CD4-positive, alpha-beta T cell treated with Interleukin-6 for 4 hours (primary cell): ENCODE measurements at regions not wholly inside any gene's neighbourhood (a gene's known extent, or its start where the extent isn't known, plus 50 kb on each side); places are given as distances from the start of the nearest gene placed in this dataset.
"Not testable (repeated sequence)": the region's sequence is repeated elsewhere in the genome, so short reads cannot be mapped to it uniquely, and the experiment has no call there.

Experiments used
- DNase-seq: peaks from one replicate; pipeline ENCODE4 v3.0.0-alpha.2; 2020; ENCODE audit warnings: mixed read lengths

DNA sequence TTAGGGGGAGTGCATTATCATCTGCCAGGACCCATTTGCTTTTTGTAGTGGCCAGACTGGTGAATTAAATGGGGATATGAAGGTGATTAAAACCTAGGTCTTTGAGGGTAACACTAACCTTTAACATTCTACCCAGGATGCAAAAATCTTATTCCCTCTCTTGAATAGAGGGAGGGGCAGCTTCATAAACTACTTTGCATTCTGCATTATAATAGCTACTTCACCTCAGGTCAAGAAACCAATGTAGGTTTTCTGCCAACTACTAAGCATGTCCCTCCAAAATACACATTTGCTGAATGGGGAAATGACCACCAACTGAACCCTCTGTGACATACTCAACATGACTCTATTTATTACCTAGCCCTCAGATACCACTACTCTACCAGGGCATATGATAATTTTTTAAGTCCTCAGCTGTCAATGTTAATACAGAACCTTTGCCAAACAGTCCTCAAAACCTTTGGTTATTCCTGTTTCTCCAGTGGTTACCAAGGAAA lies 477.6 kb upstream of the CD180 start:
- DNase-seq = no peak

DNA sequence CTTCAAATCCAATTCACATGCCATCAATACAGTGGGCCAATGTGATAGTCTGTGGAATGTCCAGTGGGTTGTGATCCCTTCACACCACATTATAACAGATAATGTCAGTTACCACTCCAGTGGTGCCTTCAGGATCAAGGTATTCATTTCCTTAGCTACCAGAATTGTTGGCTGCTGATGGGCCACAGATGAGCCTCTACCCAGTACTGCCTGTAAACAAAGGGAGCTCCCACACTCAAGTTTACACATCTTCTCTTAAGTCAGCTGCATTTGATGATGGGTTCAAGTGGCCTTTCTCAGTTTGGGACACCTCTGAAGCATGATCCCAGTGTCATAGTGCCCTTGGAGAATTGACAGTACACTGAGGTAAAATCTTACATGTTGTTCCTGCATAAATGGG lies 477.0 kb upstream of the CD180 start:
- no peak for DNase-seq

DNA sequence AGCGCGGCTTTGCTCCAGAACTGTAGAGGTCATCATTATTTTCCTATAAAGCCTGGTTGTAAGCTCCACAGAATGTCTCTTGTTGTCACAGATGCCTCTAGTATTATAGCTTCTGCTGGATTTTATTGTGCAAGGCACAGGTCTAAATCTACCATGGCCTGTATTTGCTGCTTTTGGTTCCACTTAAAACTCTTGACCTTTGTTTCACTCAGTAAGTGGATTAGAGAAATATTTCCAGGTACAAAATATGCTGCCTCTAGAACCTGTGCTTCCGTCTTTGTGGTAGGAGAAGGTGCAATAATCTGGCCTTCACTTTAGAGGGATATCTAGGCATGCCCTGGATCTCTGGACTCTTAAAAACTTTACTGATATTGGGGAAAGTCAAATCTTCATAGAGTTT lies 476.6 kb upstream of the CD180 start:
- DNase-seq = no peak

DNA sequence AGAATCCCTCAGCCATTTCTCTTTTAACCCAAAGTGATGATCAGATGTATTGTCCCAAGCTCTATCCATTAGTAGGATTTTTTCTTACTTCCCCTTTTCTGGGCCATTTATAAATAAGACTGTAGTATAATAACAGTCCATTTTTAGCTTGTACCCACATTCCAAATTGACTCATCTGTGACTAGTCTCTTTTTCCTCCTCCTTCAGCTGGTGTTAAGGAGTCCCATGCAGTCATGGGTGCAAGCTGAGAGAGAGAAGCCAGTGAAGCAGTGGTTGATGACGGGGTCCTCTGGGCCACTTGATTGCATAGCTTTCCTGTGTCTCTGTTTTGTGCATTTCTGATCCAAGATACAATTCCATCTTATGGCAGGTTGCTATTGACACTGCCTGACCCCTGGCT lies 476.0 kb upstream of the CD180 start:
- no peak for DNase-seq

DNA sequence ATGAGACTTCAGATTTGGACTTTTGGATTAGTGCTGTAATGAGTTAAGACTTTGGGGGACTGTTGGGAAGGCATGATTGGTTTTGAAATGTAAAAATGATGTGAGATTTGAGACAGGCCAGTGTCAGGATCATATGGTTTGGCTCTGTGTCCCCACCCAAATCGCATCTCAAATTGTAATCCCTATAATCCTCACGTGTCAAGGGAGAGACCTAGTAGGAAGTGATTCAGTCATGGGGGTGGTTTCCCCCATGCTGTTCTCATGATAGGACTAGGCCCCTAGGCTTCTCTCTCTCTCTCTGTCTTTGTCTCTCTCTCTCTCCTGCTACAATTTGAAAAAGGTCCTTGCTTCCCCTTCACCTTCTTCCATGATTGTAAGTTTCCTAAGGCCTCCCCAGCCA lies 473.3 kb upstream of the CD180 start:
- DNase-seq = no peak

DNA sequence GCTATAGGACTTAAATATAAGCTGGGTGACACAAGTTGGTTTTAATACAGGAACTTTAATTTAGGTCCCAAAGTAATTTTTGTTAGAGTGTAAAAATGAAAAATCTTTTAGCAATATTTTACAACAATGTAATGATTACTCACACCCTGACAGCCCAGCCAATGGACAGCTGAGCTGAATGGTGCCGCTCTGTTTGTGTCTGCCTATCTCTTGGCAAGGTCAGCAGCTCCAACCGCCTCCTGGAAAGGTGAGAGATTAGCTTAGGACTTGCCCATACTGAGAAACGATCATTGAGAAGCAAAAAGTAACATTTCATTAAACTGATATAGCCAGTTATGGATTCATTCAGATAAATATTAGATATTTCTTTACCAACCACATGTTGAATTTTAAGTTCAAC lies 463.6 kb upstream of the CD180 start:
- DNase-seq = no peak

DNA sequence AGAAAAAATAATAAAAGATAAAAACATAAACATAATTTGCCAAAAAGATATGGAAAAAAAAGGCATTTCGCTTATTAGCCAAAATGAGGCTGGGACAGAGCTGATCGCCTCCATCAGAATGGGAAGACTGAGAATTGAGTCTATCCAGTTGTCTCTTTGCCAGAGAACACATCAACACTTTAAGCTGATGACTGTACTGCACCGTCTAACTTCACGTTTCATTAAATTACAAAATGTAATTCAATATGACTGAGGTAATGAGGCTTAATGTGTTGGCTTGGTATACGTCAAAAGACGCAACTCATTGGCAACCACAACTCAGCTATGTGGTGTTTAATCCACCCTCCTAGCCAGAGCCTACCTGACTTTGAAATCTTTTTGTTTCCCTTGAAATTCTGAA lies 462.7 kb upstream of the CD180 start:
- no peak for DNase-seq

DNA sequence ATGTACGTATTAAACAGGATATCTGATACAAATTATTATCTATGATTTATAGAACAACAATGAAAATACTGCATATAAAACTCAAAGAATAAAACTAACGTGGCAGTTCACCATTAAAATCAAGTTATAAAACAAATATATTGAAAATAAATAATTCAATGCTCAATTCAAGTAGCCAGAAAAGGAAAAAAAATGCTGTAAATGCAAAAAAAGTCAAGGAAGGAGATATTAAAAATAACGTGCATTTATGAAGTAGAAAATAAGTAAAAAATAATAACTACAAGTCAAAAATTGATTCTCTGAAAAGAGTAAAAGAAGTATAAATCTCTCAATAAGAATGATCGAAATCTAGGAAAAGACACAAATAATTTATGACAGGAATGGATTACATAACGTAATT lies 460.5 kb upstream of the CD180 start:
- DNase-seq = no peak

DNA sequence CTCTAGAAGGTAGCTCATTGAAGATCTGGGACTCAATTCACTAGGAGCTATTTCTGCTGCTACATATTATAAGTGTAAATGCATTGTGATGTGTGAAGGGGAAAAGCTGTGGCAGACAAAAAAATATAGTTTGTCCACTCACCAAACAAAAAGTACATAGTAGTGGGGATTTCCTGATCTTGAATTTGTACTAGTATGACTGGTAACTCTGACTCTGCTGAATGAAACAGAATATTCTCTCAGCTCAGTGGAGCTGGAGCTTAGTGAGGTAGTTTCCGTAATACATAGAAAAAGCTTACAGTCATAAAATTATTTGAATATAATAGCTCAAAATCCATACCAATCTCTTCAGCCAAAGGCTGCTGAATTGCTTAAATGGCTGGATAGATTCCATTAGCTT lies 455.6 kb upstream of the CD180 start:
- no peak for DNase-seq

DNA sequence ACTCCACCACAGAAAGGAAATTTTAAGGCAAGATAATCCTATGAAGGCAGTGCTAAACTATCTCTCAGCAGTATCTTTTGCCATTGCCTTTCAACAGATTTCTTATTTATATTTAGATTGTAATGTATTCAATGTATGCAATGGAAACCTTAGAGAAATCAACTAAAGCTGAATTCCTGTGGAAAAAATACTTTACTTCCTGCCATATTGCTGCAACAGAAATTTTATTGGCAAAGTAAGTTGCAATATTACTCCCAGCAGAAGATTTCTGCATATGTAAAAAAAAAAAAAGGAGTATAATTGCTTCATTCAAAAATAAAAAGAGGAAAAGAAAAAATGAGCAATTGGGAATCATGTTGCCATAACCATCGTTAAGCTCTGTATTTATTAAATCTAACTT lies 454.6 kb upstream of the CD180 start:
- no peak for DNase-seq

DNA sequence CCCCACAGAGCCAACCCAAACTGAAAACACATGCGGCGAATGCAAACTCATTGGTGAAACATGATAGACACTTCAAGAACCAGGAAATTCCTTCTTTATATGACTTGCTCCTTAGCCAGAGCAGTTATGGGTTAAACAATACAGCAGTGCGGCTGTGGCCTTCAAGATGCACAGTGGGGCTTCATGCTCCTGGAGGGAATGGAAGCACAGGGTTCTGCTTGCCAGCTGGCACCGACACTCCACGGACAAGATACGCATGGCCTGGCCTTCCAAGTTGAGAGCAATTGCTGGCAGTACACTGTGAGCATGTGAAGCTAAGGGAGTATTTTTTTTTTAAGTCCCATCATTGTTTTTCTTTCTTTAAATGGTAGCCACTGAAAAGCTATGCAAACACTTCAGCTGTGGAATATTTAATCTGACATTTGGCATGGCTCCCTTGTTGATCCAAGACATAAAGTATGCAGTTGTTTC lies 451.6 kb upstream of the CD180 start:
- no peak for DNase-seq

DNA sequence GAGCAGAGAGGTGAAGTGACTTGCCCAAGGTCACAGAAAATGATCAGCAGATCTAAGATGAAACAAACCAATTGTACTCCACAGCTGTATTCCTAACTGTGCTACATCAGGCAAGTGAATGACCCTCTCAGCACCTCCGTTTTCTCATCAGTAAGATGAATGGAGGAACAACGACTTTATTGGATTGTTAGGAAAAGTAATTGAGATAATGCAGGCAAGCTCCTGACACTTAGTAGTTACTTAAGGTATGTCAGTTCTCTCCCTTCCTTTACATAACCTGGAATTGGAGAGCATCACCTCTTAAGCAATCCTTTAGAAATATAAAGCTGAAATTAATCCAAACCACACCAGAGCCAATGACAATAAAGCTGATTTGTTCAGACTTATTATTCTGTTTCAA lies 451.2 kb upstream of the CD180 start:
- DNase-seq = no peak

DNA sequence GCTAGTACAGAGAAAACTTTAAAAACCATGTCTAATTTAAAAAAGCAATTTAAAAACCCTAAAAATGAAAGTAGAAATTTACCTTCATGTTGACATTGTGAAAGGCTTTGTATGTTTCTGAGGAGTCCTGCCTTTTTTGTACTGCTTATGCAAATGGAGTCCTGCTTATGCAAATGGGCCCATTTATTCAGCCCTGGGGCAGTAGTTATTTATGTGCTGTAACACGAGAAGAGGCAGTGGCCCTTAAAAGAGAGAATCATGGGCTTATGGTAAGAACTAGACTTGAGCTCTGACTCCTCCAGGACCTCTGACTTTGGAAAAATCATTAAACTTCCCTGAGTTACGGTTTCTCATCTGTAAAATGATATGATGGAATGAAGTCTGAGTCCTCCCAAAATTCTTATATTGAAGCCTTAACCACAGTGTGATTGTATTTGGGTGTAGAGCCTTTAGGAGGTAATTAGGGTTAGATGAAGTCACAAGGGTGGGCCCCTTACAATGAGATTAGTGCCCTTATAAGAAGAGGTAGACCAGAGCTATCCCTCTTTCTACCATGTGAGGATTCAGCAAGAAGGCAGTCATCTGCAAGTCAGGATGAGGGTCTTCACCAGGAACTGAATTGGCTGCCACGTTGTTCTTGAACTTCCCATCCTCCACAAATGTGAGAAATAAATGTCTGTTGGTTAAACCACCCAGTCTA lies 447.8 kb upstream of the CD180 start:
- DNase-seq = no peak

DNA sequence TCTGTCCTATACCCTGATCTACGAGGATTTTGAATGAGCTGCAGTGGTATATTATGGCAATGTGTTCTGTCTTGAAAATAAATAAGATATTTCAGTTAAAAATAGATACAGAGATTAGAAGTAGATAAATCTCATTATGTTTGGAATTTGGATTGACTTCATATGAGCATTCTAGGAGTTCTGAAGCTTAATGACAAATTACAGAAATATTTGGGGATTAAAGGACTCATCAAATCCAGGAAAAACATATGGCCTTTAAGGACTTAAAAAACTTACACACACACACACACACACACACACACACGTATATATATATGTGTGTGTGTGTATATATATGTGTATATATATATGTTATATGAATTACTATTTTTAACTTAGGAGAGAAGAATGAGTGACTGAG lies 446.9 kb upstream of the CD180 start:
- DNase-seq = no peak

DNA sequence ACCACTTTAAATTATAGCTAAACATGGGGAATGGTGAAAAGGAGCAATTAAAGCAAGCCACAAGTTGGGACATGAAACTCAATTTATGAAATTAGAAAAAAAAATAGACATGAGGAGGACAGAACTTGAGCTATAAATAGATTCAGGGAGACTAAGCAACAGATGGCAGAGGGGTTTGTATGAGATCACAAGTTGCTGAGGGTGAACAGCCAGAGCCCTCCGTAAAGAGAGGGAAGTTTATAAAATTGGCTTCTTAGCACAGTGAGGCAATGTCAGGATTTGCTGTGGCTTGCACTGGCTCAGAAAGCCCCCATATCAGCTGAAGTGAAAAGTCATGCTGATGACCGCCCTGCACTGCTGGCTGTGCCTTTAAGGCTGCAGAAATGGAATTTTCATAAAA lies 443.4 kb upstream of the CD180 start:
- no peak for DNase-seq

DNA sequence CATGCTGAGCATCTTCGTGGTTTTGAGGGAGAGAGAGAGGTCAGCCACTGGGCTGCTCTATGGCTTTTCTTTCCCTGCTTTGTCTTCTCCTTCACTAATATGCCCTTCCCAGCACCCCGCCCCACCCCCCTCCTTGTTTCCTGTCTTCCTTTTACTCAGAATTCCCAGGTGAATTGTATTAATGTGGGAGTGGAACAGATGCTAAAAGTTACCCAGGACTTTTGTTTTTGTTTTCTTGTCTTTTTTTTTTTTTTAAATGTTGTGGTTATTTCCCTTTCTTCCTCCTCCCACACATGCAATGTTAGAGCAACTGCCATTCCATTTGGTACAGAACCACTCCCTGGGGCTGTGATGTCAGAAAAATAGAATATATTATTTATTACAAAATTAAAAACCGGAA lies 442.7 kb upstream of the CD180 start:
- DNase-seq = no peak

DNA sequence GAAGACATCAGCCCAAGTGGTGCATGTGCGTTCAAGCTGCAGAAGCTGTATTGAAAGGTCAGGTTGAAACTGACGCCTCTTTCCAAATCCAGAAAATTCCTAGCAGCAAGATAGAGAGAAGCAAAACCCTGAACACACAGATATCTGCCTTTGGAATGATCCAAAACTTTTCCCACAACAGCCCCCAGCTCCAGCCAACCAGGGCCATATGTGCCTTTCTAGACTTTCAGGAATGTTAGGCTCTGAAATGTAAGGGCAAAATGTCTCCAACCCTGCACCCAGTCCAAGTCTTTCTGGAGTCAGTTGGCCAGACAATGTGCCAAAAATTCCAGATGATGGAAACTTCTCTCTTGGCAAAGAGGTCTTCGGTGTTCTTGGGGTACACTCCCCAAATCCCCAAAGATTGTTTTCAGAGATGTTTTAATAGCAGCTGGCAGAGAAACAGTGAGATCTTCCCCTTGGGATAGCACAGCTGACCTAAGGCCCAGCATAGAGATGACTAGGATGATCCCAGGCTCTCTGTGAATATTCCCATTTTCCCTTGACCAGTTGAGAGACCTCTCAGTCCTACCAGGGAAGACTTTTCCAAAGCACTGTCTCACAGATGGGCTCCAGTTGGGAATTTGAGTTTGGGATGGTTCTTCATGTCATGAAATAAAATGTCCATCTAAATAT lies 440.4 kb upstream of the CD180 start:
- no peak for DNase-seq

DNA sequence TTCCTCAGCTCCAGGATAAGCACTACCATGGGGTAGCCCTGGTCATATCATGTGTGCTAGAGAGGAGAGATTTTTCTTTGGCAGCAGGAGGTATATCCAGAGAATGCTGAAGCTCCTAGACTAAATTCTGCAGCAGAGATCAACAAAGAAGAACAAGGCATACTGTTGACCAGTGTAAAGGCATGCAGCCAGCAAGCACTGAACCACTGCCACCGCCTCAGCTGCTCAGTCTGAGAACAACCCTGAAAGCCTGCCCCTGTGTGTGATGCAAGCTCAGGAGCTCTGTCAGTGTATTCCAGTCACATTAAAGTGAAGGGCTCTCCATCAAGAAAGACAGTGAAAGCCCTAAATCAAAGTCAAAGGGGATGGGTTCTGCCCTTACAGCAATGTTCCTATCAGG lies 439.5 kb upstream of the CD180 start:
- no peak for DNase-seq

DNA sequence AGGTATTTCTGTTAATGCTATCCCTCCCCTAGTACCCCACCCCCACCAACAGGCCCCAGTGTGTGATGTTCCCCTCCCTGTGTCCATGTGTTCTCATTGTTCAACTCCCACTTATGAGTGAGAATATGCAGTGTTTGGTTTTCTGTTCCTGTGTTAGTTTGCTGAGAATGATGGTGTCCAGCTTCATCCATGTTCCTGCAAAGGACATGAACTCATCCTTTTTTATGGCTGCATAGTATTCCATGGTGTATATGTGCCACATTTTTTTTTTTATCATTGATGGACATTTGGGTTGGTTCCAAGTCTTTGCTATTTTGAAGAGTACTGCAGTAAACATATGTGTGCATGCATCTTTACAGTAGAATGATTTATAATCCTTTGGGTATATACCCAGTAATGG lies 430.5 kb upstream of the CD180 start:
- DNase-seq = not testable (repeated sequence)

DNA sequence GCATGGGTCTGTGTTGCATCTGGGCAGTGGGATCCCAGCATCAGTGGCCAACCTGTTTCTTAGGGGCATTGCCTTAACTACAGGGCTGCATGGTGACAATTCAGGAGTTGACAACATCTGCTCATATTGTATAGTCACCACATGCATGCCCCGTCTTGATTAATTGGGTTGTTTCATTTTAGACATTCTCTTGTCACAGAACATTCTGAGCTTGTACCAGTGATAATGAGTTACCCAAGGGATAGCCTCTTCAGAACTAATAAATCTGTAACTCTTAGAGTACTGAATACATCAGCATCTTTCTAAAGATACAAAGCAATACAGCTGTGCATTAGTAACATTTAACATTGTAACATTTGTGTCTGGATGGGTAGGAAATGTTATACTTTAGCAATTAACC lies 426.5 kb upstream of the CD180 start:
- no peak for DNase-seq

DNA sequence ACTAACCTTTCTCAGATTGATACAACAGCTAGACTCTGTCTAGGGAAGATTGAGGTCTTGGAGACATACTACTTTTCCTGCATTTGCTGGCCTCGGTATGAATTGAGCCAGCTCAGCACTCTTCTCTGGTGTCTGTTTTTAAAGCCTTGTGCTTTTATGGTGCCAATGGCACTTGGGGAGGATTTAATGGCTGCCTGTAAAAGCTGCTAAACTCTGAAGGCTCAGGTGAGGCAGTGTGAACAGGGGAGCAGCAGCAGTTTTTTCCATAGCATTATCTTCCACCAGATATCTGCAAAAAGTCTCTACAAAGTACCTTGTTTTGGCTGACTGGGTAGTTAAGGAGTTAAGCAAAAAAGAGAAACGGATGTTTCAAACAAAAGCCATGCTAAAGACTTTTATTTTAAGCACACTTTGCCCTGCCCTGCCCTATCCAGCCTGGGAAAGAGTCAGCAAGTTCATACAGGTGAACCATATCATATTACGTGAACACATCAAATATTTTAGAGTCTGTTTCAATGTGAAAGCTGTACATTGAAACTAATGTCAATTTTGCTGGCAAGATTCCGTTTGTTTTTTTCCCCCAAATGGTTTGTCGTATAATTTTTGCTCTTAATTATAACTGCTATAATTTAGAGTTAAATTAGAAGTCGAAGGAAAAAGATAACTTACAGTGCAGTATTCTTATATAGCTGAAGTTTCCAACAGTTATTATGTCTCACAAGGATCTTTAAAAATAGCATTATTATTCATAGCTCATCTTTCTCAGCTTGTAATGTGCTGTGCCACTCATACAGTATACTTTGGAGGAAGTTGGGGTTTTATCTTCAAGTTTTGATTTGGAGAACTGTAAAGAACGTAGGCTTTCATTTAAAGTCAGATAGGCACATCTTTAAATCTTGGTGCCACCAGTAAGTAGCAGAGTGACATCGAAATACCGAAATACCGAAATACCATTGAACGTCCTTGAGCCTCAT lies 424.1 kb upstream of the CD180 start:
- DNase-seq = no peak

DNA sequence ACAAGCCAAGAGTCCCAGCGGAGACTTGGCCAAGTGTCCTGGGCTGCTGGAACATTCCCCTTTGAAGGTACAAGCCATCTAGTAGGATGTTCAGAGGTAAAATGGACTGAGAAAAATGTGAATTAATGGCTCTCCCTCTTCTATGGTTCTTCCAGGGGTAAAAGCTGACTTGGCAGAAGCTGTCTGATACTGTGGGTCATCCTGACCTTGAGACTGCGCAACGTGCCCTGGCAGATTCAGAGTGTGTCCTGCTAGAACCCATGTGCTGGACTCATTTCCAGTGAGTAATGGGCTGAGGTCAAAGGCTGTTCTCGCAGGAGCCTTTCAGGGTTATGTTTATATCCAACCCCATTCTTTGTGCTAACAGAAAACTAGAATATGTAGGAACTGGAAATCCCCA lies 423.0 kb upstream of the CD180 start:
- no peak for DNase-seq

DNA sequence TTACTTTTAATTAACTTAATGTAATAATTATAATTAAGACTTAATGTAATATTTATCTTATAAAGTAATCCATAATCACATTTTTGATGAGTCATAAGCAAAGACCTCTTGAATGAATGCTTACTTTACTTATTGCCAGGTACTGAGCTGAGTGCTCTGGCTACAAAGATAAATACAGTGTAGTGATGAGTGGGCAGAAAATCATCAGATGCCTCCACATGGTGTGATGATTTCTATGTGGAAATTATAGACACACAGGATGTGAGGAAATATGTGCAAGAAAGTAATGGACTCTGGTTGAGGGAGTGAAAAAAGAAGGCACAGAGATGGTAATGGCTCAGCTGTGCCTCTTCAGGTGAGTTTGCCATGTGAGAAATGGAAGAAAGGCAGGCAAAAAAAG lies 422.6 kb upstream of the CD180 start:
- DNase-seq = no peak

DNA sequence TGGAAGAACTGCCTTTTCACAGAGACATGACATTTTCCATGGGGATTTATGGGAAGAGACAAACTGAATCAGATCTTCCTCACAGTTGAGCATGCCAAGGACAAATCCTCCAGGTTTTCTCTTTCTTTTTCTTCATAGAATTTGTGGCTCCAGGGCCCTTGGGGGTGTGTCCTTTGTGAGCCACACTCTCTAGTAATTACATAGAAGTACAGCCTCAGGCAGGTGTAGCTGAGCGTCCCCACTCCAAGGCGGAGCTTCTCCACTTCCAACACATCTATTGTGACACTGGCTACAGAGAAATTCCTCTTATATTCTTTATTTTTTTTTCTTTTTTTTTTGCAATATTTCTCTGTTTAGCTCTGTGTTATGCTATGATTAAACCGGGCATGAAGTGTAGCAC lies 420.5 kb upstream of the CD180 start:
- DNase-seq = no peak
